DND-41 (cell line): ENCODE measurements at regions not wholly inside any gene's neighbourhood (a gene's known extent, or its start where the extent isn't known, plus 50 kb on each side); places are given as distances from the start of the nearest gene placed in this dataset.
"Not testable (repeated sequence)": the region's sequence is repeated elsewhere in the genome, so short reads cannot be mapped to it uniquely, and the experiment has no call there.

Experiments used
- ATAC-seq: fragments of 200-7000 bp; cut with Tn5 transposase; 3 replicates; pipeline ENCODE4 v1.9.1; 2021; ENCODE audit warnings: low read depth; ENCODE audit not compliant: insufficient read depth
- DNase-seq: peaks from one replicate; pipeline ENCODE4 v3.0.0-alpha.2; 2020
- H2AFZ ChIP-seq: 2 replicates; pipeline ENCODE4 v1.6.0; 2012; ENCODE audit warnings: low read depth, low read length
- H3K27ac ChIP-seq: 2 replicates; pipeline ENCODE4 v1.5.1; 2012; ENCODE audit warnings: low read length, inconsistent platforms
- H3K27me3 ChIP-seq: fragments of 200-600 bp; sonication (generic); 2 replicates; pipeline ENCODE4 v1.6.0; 2012; ENCODE audit warnings: low read length, mild to moderate bottlenecking, inconsistent platforms; ENCODE audit not compliant: insufficient read depth, poor library complexity
- H3K36me3 ChIP-seq: 2 replicates; pipeline ENCODE4 v1.5.1; 2012; ENCODE audit warnings: low read length, inconsistent platforms; ENCODE audit not compliant: insufficient read depth
- H3K4me1 ChIP-seq: 2 replicates; pipeline ENCODE4 v1.5.1; 2012; ENCODE audit warnings: mild to moderate bottlenecking, low read length; ENCODE audit not compliant: insufficient read depth
- H3K4me2 ChIP-seq: 2 replicates; pipeline ENCODE4 v1.6.0; 2012; ENCODE audit warnings: mild to moderate bottlenecking, moderate library complexity, low read length, inconsistent platforms; ENCODE audit not compliant: insufficient read depth
- H3K4me3 ChIP-seq, 2 experiments: fragments of 200-600 bp in 1 of 2; shearing (Covaris generic) in 1 of 2; 2 replicates each; pipeline ENCODE4 v1.5.1; 2012 to 2016; ENCODE audit warnings: inconsistent platforms in 2 of 2, low read length in 2 of 2, mild to moderate bottlenecking in 2 of 2, low read depth in 1 of 2, moderate library complexity in 1 of 2
- H3K79me2 ChIP-seq: 2 replicates; pipeline ENCODE4 v1.6.0; 2012; ENCODE audit warnings: low read length, inconsistent platforms; ENCODE audit not compliant: insufficient read depth
- H3K9ac ChIP-seq: 2 replicates; pipeline ENCODE4 v1.6.0; 2012; ENCODE audit warnings: low read depth, mild to moderate bottlenecking, inconsistent platforms, low read length, moderate library complexity
- H3K9me3 ChIP-seq: 2 replicates; pipeline ENCODE4 v1.5.1; 2012; ENCODE audit warnings: low read length, moderate library complexity, mild to moderate bottlenecking, inconsistent platforms; ENCODE audit not compliant: insufficient read depth, severe bottlenecking
- H4K20me1 ChIP-seq: 2 replicates; pipeline ENCODE4 v1.6.0; 2012; ENCODE audit warnings: low read length; ENCODE audit not compliant: insufficient read depth
- EZH2 ChIP-seq: IDR thresholded peaks from 3 replicates; pipeline ENCODE4 v1.6.1; 2012; ENCODE audit warnings: borderline replicate concordance, low read depth, mild to moderate bottlenecking, moderate library complexity, low read length, inconsistent platforms; ENCODE audit not compliant: severe bottlenecking
- TF ChIP-seq, protein P1 (sequence below): IDR thresholded peaks from 2 replicates; pipeline ENCODE4 v1.5.1; 2012; ENCODE audit warnings: borderline replicate concordance, low read length, moderate library complexity, mild to moderate bottlenecking; ENCODE audit not compliant: poor library complexity, severe bottlenecking; ENCODE audit errors: extremely low read depth

DNA sequence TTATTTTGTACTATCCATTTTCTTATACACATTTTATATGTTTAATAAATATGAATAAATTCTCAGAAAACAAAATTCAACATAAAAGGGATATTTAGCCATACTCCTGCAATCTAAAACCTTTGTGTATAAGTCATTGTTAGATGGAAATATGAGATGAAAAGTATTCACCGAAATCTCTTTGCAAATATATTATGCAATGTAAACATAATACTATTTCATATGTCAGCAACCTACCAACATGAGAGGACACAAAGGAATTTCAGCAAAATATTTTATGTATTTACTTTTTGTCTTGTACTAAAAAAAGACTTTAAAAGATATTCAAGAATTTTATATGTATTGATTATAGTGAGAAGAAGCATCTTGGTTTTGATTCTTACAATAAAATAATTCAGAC lies 1623.4 kb downstream of the EFNA5 start:
- DNase-seq = no peak
- H3K27ac ChIP-seq = no peak overlapping the region
- no peaks in the 10 kb centered on the region for H3K9me3 ChIP-seq
- H3K4me3 ChIP-seq = no peak overlapping the region
- ATAC-seq = no peak
- no peaks in the 10 kb centered on the region for H4K20me1 ChIP-seq
- H3K4me2 ChIP-seq = no peak overlapping the region
- no peak for TF ChIP-seq EZH2
- TF ChIP-seq, protein P1, sequence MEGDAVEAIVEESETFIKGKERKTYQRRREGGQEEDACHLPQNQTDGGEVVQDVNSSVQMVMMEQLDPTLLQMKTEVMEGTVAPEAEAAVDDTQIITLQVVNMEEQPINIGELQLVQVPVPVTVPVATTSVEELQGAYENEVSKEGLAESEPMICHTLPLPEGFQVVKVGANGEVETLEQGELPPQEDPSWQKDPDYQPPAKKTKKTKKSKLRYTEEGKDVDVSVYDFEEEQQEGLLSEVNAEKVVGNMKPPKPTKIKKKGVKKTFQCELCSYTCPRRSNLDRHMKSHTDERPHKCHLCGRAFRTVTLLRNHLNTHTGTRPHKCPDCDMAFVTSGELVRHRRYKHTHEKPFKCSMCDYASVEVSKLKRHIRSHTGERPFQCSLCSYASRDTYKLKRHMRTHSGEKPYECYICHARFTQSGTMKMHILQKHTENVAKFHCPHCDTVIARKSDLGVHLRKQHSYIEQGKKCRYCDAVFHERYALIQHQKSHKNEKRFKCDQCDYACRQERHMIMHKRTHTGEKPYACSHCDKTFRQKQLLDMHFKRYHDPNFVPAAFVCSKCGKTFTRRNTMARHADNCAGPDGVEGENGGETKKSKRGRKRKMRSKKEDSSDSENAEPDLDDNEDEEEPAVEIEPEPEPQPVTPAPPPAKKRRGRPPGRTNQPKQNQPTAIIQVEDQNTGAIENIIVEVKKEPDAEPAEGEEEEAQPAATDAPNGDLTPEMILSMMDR = no peak
- no peaks in the 10 kb centered on the region for H3K27me3 ChIP-seq
- no peaks in the 10 kb centered on the region for H3K4me1 ChIP-seq
- no peak overlapping the region for H2AFZ ChIP-seq
- H3K79me2 ChIP-seq = no peaks in the 10 kb centered on the region
- no peaks in the 10 kb centered on the region for H3K36me3 ChIP-seq
- no peak overlapping the region for H3K9ac ChIP-seq

DNA sequence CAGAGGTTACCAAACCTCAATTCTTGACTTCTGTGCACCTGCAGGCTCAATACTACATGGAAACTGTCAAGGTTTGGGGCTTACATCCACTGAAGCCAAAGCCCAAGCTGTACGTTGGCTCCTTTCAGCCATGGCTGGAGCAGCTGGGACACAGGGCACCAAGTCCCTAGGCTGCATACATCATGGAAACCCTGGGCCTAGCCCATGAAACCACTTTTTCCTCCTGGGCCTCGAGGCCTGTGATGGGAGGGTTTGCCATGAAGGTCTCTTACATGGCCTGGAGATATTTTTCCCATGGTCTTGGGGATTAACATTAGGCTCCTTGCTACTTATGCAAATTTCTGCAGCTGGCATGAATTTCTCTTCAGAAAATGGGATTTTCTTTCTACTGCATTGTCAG lies 1638.7 kb downstream of the EFNA5 start:
- not testable (repeated sequence) for H2AFZ ChIP-seq, H3K4me2 ChIP-seq, DNase-seq, H3K4me1 ChIP-seq, H3K27ac ChIP-seq, H4K20me1 ChIP-seq, H3K4me3 ChIP-seq, H3K27me3 ChIP-seq, H3K9me3 ChIP-seq, H3K9ac ChIP-seq, H3K79me2 ChIP-seq, ATAC-seq, H3K36me3 ChIP-seq

DNA sequence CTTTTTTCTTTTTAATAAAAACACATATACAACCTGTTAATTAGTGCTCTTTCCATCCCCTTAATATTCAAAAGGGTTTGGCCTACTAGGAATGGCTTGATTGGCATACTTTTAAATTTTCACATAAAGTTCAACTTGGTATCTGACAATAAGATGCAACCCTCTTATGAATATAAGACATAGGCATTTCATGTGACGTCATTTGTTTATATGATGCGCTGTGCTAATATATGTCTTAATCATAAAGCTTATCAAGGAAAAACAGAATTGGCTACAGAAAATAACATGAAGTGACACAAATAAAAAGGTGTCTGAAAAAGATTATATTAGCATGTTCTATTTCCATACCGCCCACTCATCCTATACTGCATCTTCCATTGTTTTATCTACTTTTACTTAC lies 1642.4 kb downstream of the EFNA5 start:
- Histone ChIP-seq H3K9me3 (no peaks in the 10 kb centered on the region), H3K27me3 (no peaks in the 10 kb centered on the region), H3K4me1 (no peaks in the 10 kb centered on the region), H3K79me2 (no peaks in the 10 kb centered on the region), H2AFZ (no peak overlapping the region), H3K4me3 (no peak overlapping the region), H3K9ac (no peak overlapping the region), H3K27ac (no peak overlapping the region), H4K20me1 (no peaks in the 10 kb centered on the region), H3K4me2 (no peak overlapping the region), H3K36me3 (no peaks in the 10 kb centered on the region)
- no peak for DNase-seq
- TF ChIP-seq EZH2 = no peak
- TF ChIP-seq, protein P1 = no peak
- ATAC-seq = no peak

GRCh38 chr5:106020894-106021293 lies 1649.8 kb downstream of the EFNA5 start:
- Histone ChIP-seq H3K27me3 (no peaks in the 10 kb centered on the region), H4K20me1 (no peaks in the 10 kb centered on the region), H3K4me2 (no peak overlapping the region), H3K4me1 (no peaks in the 10 kb centered on the region), H3K36me3 (no peaks in the 10 kb centered on the region), H3K9ac (no peak overlapping the region), H3K27ac (no peak overlapping the region), H3K9me3 (no peaks in the 10 kb centered on the region), H2AFZ (no peak overlapping the region), H3K4me3 (no peak overlapping the region), H3K79me2 (no peaks in the 10 kb centered on the region)
- ATAC-seq = no peak
- TF ChIP-seq, protein P1 = no peak
- no peak for TF ChIP-seq EZH2
- no peak for DNase-seq
